ENCODE measurements at regions not wholly inside any gene's neighbourhood (a gene's known extent, or its start where the extent isn't known, plus 50 kb on each side); places are given as distances from the start of the nearest gene placed in this dataset.
"Not testable (repeated sequence)": the region's sequence is repeated elsewhere in the genome, so short reads cannot be mapped to it uniquely, and the experiment has no call there.

- no peak for DNase-seq (ENCODE audit: low read depth)
- no peaks in the 10 kb centered on the region for H3K36me3 ChIP-seq (ENCODE audit: control insufficient read depth, insufficient read depth, low read length)
- H3K4me3 ChIP-seq (ENCODE audit: low read depth, low read length) = peak overlapping the region; percentile 34
- H3K27me3 ChIP-seq (ENCODE audit: control insufficient read depth, insufficient read depth, low read length) = no peaks in the 10 kb centered on the region
- no peak for TF ChIP-seq CTCF (IDR thresholded peaks at IDR 0.05; ENCODE audit: insufficient read depth, low read length, poor library complexity, severe bottlenecking)
These were observed 148.3 kb downstream of the GPX5 start for GRCh38 chr6:28673787-28674671.

DNA sequence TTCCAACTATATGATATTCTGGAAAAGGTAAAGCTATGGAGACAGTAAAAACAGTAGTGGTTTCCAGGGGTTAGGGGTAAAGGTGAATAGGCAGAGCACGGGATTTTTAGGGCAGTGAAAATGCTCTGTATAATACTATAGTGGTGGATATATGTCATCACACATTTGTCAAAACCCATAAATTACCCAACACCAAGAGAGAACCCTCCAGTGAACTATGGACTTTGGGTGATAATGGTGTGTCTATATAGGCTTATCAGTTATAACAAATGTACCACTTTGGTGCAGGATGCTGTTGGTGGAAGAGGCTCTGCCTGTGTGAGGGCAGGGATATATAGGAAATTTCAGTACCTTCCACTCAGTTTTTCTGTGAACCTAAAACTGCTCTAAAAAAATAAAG, 149.9 kb downstream of the GPX5 start:
- DNase-seq (ENCODE audit: low read depth) = no peak
- H3K4me3 ChIP-seq (ENCODE audit: low read depth, low read length) = no peak overlapping the region
- no peaks in the 10 kb centered on the region for H3K27me3 ChIP-seq (ENCODE audit: control insufficient read depth, insufficient read depth, low read length)
- no peaks in the 10 kb centered on the region for H3K36me3 ChIP-seq (ENCODE audit: control insufficient read depth, insufficient read depth, low read length)
- no peak for TF ChIP-seq CTCF (IDR thresholded peaks at IDR 0.05; ENCODE audit: insufficient read depth, low read length, poor library complexity, severe bottlenecking)

- peaks cover 4% of the 10 kb centered on the region for H3K27me3 ChIP-seq (ENCODE audit: control insufficient read depth, insufficient read depth, low read length)
- H3K36me3 ChIP-seq (ENCODE audit: control insufficient read depth, insufficient read depth, low read length) = no peaks in the 10 kb centered on the region
- no peak for TF ChIP-seq CTCF (IDR thresholded peaks at IDR 0.05; ENCODE audit: insufficient read depth, low read length, poor library complexity, severe bottlenecking)
- no peak overlapping the region for H3K4me3 ChIP-seq (ENCODE audit: low read depth, low read length)
- DNase-seq (ENCODE audit: low read depth) = no peak
These were observed 156.9 kb downstream of the GPX5 start for GRCh38 chr6:28682542-28682941.

GRCh38 chr6:28682956-28683685, 157.4 kb downstream of the GPX5 start:
- not testable (repeated sequence) for DNase-seq (ENCODE audit: low read depth); H3K4me3 ChIP-seq (ENCODE audit: low read depth, low read length); H3K27me3 ChIP-seq (ENCODE audit: control insufficient read depth, insufficient read depth, low read length); H3K36me3 ChIP-seq (ENCODE audit: control insufficient read depth, insufficient read depth, low read length)

GRCh38 chr6:28683945-28684538, 158.4 kb downstream of the GPX5 start:
- TF ChIP-seq CTCF (IDR thresholded peaks at IDR 0.05; ENCODE audit: insufficient read depth, low read length, poor library complexity, severe bottlenecking) = peak; percentile 48
- H3K27me3 ChIP-seq (ENCODE audit: control insufficient read depth, insufficient read depth, low read length) = peaks cover 4% of the 10 kb centered on the region
- H3K4me3 ChIP-seq (ENCODE audit: low read depth, low read length) = no peak overlapping the region
- no peak for DNase-seq (ENCODE audit: low read depth)
- H3K36me3 ChIP-seq (ENCODE audit: control insufficient read depth, insufficient read depth, low read length) = no peaks in the 10 kb centered on the region

DNA sequence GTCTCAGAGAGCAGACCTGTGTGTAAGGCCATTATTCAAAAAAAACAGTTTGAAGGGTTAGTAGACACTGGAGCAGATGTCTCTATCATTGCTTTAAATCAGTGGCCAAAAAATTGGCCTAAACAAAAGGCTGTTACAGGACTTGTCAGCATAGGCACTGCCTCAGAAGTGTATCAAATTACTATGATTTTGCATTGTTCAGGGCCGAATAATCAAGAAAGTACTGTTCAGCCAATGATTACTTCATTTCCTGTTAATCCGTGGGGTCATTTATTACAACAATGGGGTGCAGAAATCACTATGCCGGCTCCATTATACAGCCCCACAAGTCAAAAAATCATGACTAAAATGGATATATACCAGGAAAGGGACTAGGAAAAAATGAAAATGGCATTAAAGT, 160.3 kb downstream of the GPX5 start:
- H3K27me3 ChIP-seq (ENCODE audit: control insufficient read depth, insufficient read depth, low read length); H3K4me3 ChIP-seq (ENCODE audit: low read depth, low read length); DNase-seq (ENCODE audit: low read depth); H3K36me3 ChIP-seq (ENCODE audit: control insufficient read depth, insufficient read depth, low read length): not testable (repeated sequence)

All from kidney epithelial cell (primary cell).